PC-9 (cell line): ENCODE measurements at regions not wholly inside any gene's neighbourhood (a gene's known extent, or its start where the extent isn't known, plus 50 kb on each side); places are given as distances from the start of the nearest gene placed in this dataset.

ENCODE experiments used
- CTCF ChIP-seq: fragments of 200-600 bp; sonication (generic); conservative IDR thresholded peaks from 2 replicates; pipeline ENCODE4 v1.6.1; 2017; ENCODE audit warnings: mixed run types, antibody characterized with exemption, mild to moderate bottlenecking, moderate library complexity
- EZH2 ChIP-seq: fragments of 200-600 bp; sonication (generic); IDR thresholded peaks from 2 replicates; pipeline ENCODE4 v1.8.0; 2017; ENCODE audit warnings: antibody characterized with exemption, low read depth

- TF ChIP-seq CTCF: no peak
- TF ChIP-seq EZH2: no peak
Observed at GRCh38 chr2:133657591-133657990, 89.3 kb upstream of the NCKAP5 start.
